ENCODE measurements at regions not wholly inside any gene's neighbourhood (a gene's known extent, or its start where the extent isn't known, plus 50 kb on each side); places are given as distances from the start of the nearest gene placed in this dataset.
"Not testable (repeated sequence)": the region's sequence is repeated elsewhere in the genome, so short reads cannot be mapped to it uniquely, and the experiment has no call there.

GRCh38 chr5:63008195-63008594 is 429.6 kb downstream of the LRRC70 start:
- Mint-ChIP-seq H3K4me3 (no peak overlapping the region), H3K9me3 (peaks cover 14 to 26% (median 21%) of the 10 kb centered on the region in 7 donors), H3K27me3 (ENCODE audit: low read depth in 3 of 3) (no peaks in the 10 kb centered on the region), H3K27ac (no peak overlapping the region), H3K4me1 (no peaks in the 10 kb centered on the region), H3K36me3 (no peaks in the 10 kb centered on the region)
- TF ChIP-seq CTCF (IDR thresholded peaks at IDR 0.05), result no peak
- Histone ChIP-seq H3K4me2 (replicated peaks; ENCODE audit: extremely low read depth, low read length, poor library complexity, severe bottlenecking) (no peak overlapping the region), H3K27me3 (ENCODE audit: control insufficient read depth in 2 of 2, insufficient read depth in 2 of 2, low read length in 2 of 2) (no peaks in the 10 kb centered on the region), H2AFZ (ENCODE audit: insufficient read depth, low read depth, low read length, poor library complexity, severe bottlenecking) (no peak overlapping the region), H3K9me3 (replicated peaks in 1 of 2; ENCODE audit: control insufficient read depth in 1 of 2, insufficient read depth in 1 of 2, low read length in 2 of 2) (peaks cover 28 to 48% of the 10 kb centered on the region in 2 donors), H3K27ac (ENCODE audit: low read depth in 1 of 2, low read length in 2 of 2) (no peak overlapping the region), H3K9ac (ENCODE audit: insufficient read depth, low read length, poor library complexity, severe bottlenecking) (no peak overlapping the region), H3K4me3 (replicated peaks in 1 of 3; ENCODE audit: low read depth in 2 of 3, low read length in 3 of 3) (no peak overlapping the region), H3K79me2 (ENCODE audit: insufficient read depth, low read length) (no peaks in the 10 kb centered on the region), H4K20me1 (ENCODE audit: insufficient read depth, low read length) (no peaks in the 10 kb centered on the region), H3K36me3 (replicated peaks in 1 of 2; ENCODE audit: control insufficient read depth in 1 of 2, insufficient read depth in 2 of 2, low read length in 2 of 2) (no peaks in the 10 kb centered on the region), H3K4me1 (ENCODE audit: control insufficient read depth in 1 of 2, insufficient read depth in 2 of 2, low read length in 2 of 2) (no peaks in the 10 kb centered on the region)
- intact Hi-C loops (cut with micrococcal nuclease), result no loop called here
- WGBS (ENCODE audit: insufficient coverage), result 98% methylated on average over 12 of the region's 19 CpGs
- DNase-seq, result no peak

GRCh38 chr5:62994842-62995241 is 416.2 kb downstream of the LRRC70 start:
- H3K27me3 Mint-ChIP-seq (ENCODE audit: low read depth in 3 of 3); H3K4me1 Mint-ChIP-seq; H3K36me3 Mint-ChIP-seq; H4K20me1 ChIP-seq (ENCODE audit: insufficient read depth, low read length); H3K27ac Mint-ChIP-seq; H3K4me2 ChIP-seq (replicated peaks; ENCODE audit: extremely low read depth, low read length, poor library complexity, severe bottlenecking); H3K4me3 Mint-ChIP-seq; H3K36me3 ChIP-seq (replicated peaks in 1 of 2; ENCODE audit: control insufficient read depth in 1 of 2, insufficient read depth in 2 of 2, low read length in 2 of 2); intact Hi-C loops (cut with micrococcal nuclease); H3K4me1 ChIP-seq (ENCODE audit: control insufficient read depth in 1 of 2, insufficient read depth in 2 of 2, low read length in 2 of 2); H3K27ac ChIP-seq (ENCODE audit: low read depth in 1 of 2, low read length in 2 of 2); H2AFZ ChIP-seq (ENCODE audit: insufficient read depth, low read depth, low read length, poor library complexity, severe bottlenecking); H3K4me3 ChIP-seq (replicated peaks in 1 of 3; ENCODE audit: low read depth in 2 of 3, low read length in 3 of 3); H3K79me2 ChIP-seq (ENCODE audit: insufficient read depth, low read length); H3K27me3 ChIP-seq (ENCODE audit: control insufficient read depth in 2 of 2, insufficient read depth in 2 of 2, low read length in 2 of 2); DNase-seq; H3K9ac ChIP-seq (ENCODE audit: insufficient read depth, low read length, poor library complexity, severe bottlenecking): not testable (repeated sequence)
- H3K9me3 ChIP-seq (replicated peaks in 1 of 2; ENCODE audit: control insufficient read depth in 1 of 2, insufficient read depth in 1 of 2, low read length in 2 of 2), result peaks cover 12 to 29% of the 10 kb centered on the region in 2 donors
- 100% methylated on average over 1 of the region's 1 CpG for WGBS (ENCODE audit: insufficient coverage)
- peaks cover 5 to 16% (median 10%) of the 10 kb centered on the region in 7 donors for H3K9me3 Mint-ChIP-seq

Data from CD14-positive monocyte (primary cell).